Upper lobe of left lung (tissue), 6 donors: ENCODE measurements at regions not wholly inside any gene's neighbourhood (a gene's known extent, or its start where the extent isn't known, plus 50 kb on each side); places are given as distances from the start of the nearest gene placed in this dataset.

Experiments used
- ATAC-seq, 2 donors: fragments of 200-7000 bp; cut with Tn5 transposase; one replicate each; pipeline ENCODE4 v1.9.1; 2022; ENCODE audit warnings: mild to moderate bottlenecking in 2 of 2, moderate library complexity in 2 of 2; ENCODE audit not compliant: low FRiP score in 2 of 2
- DNase-seq, 2 donors: peaks; one replicate each; pipeline ENCODE4 v3.0.0-alpha.2; 2019 to 2020
- H3K27ac ChIP-seq, 4 donors: fragments of 200-600 bp; sonication (generic); one replicate each; pipeline ENCODE4 v1.5.1; 2016 to 2019
- H3K27me3 ChIP-seq, 4 donors: fragments of 200-600 bp; sonication (generic); one replicate each; pipeline ENCODE4 v1.5.1; 2017 to 2019
- H3K36me3 ChIP-seq, 4 donors: fragments of 200-600 bp; sonication (generic); one replicate each; pipeline ENCODE4 v1.5.1; 2016 to 2019
- H3K4me1 ChIP-seq, 4 donors: fragments of 200-600 bp; sonication (generic); one replicate each; pipeline ENCODE4 v1.5.1; 2018 to 2019
- H3K4me3 ChIP-seq, 4 donors: fragments of 200-600 bp; sonication (generic); one replicate each; pipeline ENCODE4 v1.5.1; 2017 to 2019; ENCODE audit warnings: mild to moderate bottlenecking in 2 of 4, moderate library complexity in 1 of 4
- H3K9me3 ChIP-seq, 4 donors: fragments of 200-600 bp; sonication (generic); one replicate each; pipeline ENCODE4 v1.5.1; 2018 to 2019
- EP300 ChIP-seq, 4 donors: sonication (generic); formaldehyde crosslinking; IDR thresholded peaks; one replicate each; pipeline ENCODE4 v1.5.1; 2017; ENCODE audit warnings: antibody characterized with exemption in 4 of 4, control low read depth in 2 of 4
- POLR2A ChIP-seq, 4 donors: fragments of 450-650 bp; IDR thresholded peaks; one replicate each; pipeline ENCODE4 v1.5.1; 2016 to 2017; ENCODE audit warnings: antibody characterized with exemption in 4 of 4, mild to moderate bottlenecking in 2 of 4
- POLR2AphosphoS5 ChIP-seq, 2 donors: sonication (generic); formaldehyde crosslinking; IDR thresholded peaks; one replicate each; pipeline ENCODE4 v1.5.1; 2017; ENCODE audit warnings: antibody characterized with exemption in 2 of 2
- WGBS, 2 donors: methylation state at CpG; one replicate each; pipeline ENCODE4 v1.1.5; 2017 to 2018; 5-methylcytosine and 5-hydroxymethylcytosine counted together
- TF ChIP-seq, protein P1 (sequence below), 6 experiments: fragments of 450-650 bp in 4 of 6; fragments of 200-600 bp in 2 of 6; sonication (generic) in 2 of 6; IDR thresholded peaks; one replicate each; pipeline ENCODE4 v1.5.1; 2016 to 2019; ENCODE audit warnings: antibody characterized with exemption in 6 of 6
- donor health status: DM: no; HTN: no; CAD: no; lungs with moderate emphysema.
- donor health status: DM: no; HTN: yes; CAD: no; lungs with severe emphysema.

- H3K36me3 ChIP-seq: no peaks in the 10 kb centered on the region
- TF ChIP-seq EP300 (IDR thresholded peaks at IDR 0.05) (no peak), POLR2AphosphoS5 (IDR thresholded peaks at IDR 0.05) (no peak), POLR2A (IDR thresholded peaks at IDR 0.05) (no peak)
- TF ChIP-seq, protein P1, sequence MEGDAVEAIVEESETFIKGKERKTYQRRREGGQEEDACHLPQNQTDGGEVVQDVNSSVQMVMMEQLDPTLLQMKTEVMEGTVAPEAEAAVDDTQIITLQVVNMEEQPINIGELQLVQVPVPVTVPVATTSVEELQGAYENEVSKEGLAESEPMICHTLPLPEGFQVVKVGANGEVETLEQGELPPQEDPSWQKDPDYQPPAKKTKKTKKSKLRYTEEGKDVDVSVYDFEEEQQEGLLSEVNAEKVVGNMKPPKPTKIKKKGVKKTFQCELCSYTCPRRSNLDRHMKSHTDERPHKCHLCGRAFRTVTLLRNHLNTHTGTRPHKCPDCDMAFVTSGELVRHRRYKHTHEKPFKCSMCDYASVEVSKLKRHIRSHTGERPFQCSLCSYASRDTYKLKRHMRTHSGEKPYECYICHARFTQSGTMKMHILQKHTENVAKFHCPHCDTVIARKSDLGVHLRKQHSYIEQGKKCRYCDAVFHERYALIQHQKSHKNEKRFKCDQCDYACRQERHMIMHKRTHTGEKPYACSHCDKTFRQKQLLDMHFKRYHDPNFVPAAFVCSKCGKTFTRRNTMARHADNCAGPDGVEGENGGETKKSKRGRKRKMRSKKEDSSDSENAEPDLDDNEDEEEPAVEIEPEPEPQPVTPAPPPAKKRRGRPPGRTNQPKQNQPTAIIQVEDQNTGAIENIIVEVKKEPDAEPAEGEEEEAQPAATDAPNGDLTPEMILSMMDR (IDR thresholded peaks at IDR 0.05): no peak
- no peak for DNase-seq
- H3K4me1 ChIP-seq: peaks cover 5 to 9% (median 6%) of the 10 kb centered on the region in 4 donors
- no peaks in the 10 kb centered on the region for H3K27me3 ChIP-seq
- no peak overlapping the region for H3K4me3 ChIP-seq
- ATAC-seq: no peak
- 74 to 87% methylated on average over 6 of the region's 6 CpGs for WGBS, 2 donors
- H3K27ac ChIP-seq: no peak overlapping the region
- H3K9me3 ChIP-seq: no peaks in the 10 kb centered on the region
Measured at GRCh38 chr16:88303405-88303804, 79.4 kb upstream of the ZNF469 start.

DNA sequence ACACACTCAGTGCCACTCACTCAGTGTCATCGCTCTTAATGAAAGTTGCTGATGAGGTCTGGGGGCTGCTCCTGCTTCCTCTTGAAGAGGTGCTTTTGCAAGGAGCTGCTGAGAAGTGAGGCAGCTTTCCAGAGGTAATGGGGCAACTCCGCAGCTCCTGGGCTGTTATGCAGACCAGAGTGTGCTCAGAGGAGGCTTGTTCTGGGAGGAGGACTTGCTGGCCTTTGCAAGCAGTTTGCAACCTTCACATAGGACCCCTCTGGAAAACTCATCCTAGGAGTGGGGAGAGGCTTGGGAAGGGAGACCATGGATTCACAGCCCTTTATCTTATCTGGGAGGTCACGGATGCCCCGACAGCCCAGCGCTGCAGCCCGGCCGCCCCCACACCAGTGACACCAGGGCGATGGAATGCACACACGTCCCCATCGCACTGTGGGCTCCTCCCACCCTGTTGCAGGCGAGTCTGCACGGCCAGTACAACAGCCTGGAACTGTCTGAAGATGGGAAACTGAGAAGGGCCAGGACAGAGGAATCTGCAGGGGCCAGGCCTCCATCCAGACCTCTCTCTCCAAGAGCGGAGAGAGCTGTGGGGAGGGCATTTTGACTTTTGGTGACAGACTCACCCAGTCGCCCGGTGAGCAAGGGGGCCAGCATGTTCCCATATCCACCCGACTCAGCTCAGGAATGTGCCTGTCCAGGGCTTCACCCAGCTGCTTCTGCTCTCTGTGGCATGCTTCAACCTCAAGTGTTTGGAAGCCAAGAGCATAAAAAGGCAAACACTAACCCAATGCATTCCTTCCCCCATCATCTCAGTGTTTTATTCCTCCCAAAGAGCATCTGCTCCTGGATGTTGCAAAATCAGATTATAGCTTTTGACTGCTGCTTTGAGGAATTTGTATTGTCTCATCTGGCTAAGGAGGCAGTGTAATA is 78.6 kb upstream of the ZNF469 start:
- no peaks in the 10 kb centered on the region for H3K36me3 ChIP-seq
- WGBS, 2 donors: 16 to 53% methylated on average over 5 to 16 of the region's 16 CpGs

GRCh38 chr16:88305176-88305575 is 77.6 kb upstream of the ZNF469 start:
- WGBS, 2 donors: 87 to 92% methylated on average over 14 of the region's 14 CpGs

More for the DNA sequence above, 78.6 kb upstream of the ZNF469 start:
- Histone ChIP-seq H3K27me3 (no peaks in the 10 kb centered on the region), H3K4me1 (peaks cover 5 to 9% (median 6%) of the 10 kb centered on the region in 4 donors), H3K4me3 (no peak overlapping the region), H3K9me3 (no peaks in the 10 kb centered on the region), H3K27ac (peak overlapping the region; percentile 35 to 44 (median 40))
- ATAC-seq: peak; percentile 76 to 86
- TF ChIP-seq POLR2AphosphoS5 (IDR thresholded peaks at IDR 0.05): peak; percentile 27 to 50
- TF ChIP-seq POLR2A (IDR thresholded peaks at IDR 0.05): no peak
- DNase-seq: no peak

DNA sequence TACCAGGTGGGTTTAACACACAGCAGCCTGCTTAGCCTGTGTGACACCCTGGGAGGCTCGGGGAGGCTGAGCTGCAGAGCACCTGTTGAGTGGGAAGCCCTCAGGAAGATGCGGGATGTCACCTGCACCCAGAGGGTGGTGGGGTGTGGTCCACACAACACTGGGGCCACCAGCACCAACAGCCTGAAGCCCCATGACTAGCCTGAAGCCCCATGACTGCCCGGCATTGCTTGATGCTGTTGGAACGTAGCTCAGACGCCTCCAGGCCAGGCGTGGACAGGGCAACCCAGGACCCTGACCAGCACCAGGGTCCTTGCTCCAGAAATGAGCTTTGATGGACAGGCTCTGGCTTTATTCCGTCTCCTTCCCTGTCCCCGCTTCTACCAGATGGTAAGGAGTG is 76.3 kb upstream of the ZNF469 start:
- peaks cover 5 to 9% (median 6%) of the 10 kb centered on the region in 4 donors for H3K4me1 ChIP-seq
- H3K27me3 ChIP-seq: no peaks in the 10 kb centered on the region
- ATAC-seq (no peak), DNase-seq (no peak)
- no peaks in the 10 kb centered on the region for H3K9me3 ChIP-seq
- H3K4me3 ChIP-seq: no peak overlapping the region
- no peak overlapping the region for H3K27ac ChIP-seq
- H3K36me3 ChIP-seq: no peaks in the 10 kb centered on the region
- 91 to 96% methylated on average over 6 to 8 of the region's 8 CpGs for WGBS, 2 donors
- no peak for TF ChIP-seq POLR2AphosphoS5 (IDR thresholded peaks at IDR 0.05)
- TF ChIP-seq EP300 (IDR thresholded peaks at IDR 0.05): no peak
- TF ChIP-seq, protein P1 (IDR thresholded peaks at IDR 0.05): no peak
- TF ChIP-seq POLR2A (IDR thresholded peaks at IDR 0.05): no peak

More at GRCh38 chr16:88305176-88305575, 77.6 kb upstream of the ZNF469 start:
- no peaks in the 10 kb centered on the region for H3K9me3 ChIP-seq
- no peaks in the 10 kb centered on the region for H3K27me3 ChIP-seq
- H3K36me3 ChIP-seq: no peaks in the 10 kb centered on the region
- H3K4me3 ChIP-seq: no peak overlapping the region
- DNase-seq (no peak), ATAC-seq (no peak)
- no peak for TF ChIP-seq EP300 (IDR thresholded peaks at IDR 0.05)
- TF ChIP-seq, protein P1 (IDR thresholded peaks at IDR 0.05): no peak
- no peak for TF ChIP-seq POLR2AphosphoS5 (IDR thresholded peaks at IDR 0.05)
- TF ChIP-seq POLR2A (IDR thresholded peaks at IDR 0.05): no peak
- peaks cover 5 to 9% (median 6%) of the 10 kb centered on the region in 4 donors for H3K4me1 ChIP-seq
- no peak overlapping the region for H3K27ac ChIP-seq

GRCh38 chr16:88306860-88307545 is 75.8 kb upstream of the ZNF469 start:
- TF ChIP-seq POLR2AphosphoS5 (IDR thresholded peaks at IDR 0.05) (no peak), EP300 (IDR thresholded peaks at IDR 0.05) (no peak)
- 44 to 52% methylated on average over 6 of the region's 6 CpGs for WGBS, 2 donors
- DNase-seq: no peak
- H3K36me3 ChIP-seq: no peaks in the 10 kb centered on the region
- ATAC-seq: peak in 1 of 2 donors; percentile 59
- H3K27me3 ChIP-seq: no peaks in the 10 kb centered on the region
- peaks cover 0 to 3% (median under 1%) of the 10 kb centered on the region in 4 donors for H3K9me3 ChIP-seq
- H3K27ac ChIP-seq: no peak overlapping the region
- H3K4me1 ChIP-seq: peaks cover 5 to 9% (median 6%) of the 10 kb centered on the region in 4 donors
- H3K4me3 ChIP-seq: no peak overlapping the region
